Mesothelial cell of epicardium (in vitro differentiated cells): ENCODE measurements at regions not wholly inside any gene's neighbourhood (a gene's known extent, or its start where the extent isn't known, plus 50 kb on each side); places are given as distances from the start of the nearest gene placed in this dataset.

Experiments
- DNase-seq, 2 experiments: peaks; one replicate each; pipeline ENCODE4 v3.0.0; 2021; ENCODE audit warnings: low spot score in 2 of 2; ENCODE audit not compliant: unreplicated experiment in 2 of 2
- H3K27ac Mint-ChIP-seq: 2 replicates; pipeline ENCODE4 v1.8.0; 2021; ENCODE audit warnings: mixed read lengths
- H3K27me3 Mint-ChIP-seq: 2 replicates; pipeline ENCODE4 v1.8.0; 2021; ENCODE audit warnings: low read depth, mixed read lengths
- H3K36me3 Mint-ChIP-seq: 2 replicates; pipeline ENCODE4 v1.8.0; 2021; ENCODE audit warnings: mixed read lengths
- H3K4me1 Mint-ChIP-seq: 2 replicates; pipeline ENCODE4 v1.8.0; 2021; ENCODE audit warnings: mixed read lengths
- H3K4me3 Mint-ChIP-seq: 2 replicates; pipeline ENCODE4 v1.8.0; 2021; ENCODE audit warnings: mild to moderate bottlenecking, moderate library complexity, mixed read lengths
- H3K9me3 Mint-ChIP-seq: 2 replicates; pipeline ENCODE4 v1.8.0; 2021; ENCODE audit warnings: mixed read lengths
- CTCF ChIP-seq: fragments of 200-600 bp; sonication (generic); IDR thresholded peaks from one replicate; pipeline ENCODE4 v1.5.0; 2021; ENCODE audit warnings: antibody characterized with exemption; ENCODE audit not compliant: unreplicated experiment

- Mint-ChIP-seq H3K4me1 (no peaks in the 10 kb centered on the region), H3K27me3 (no peaks in the 10 kb centered on the region), H3K36me3 (peaks cover 5% of the 10 kb centered on the region), H3K9me3 (peaks cover 28% of the 10 kb centered on the region), H3K27ac (no peak overlapping the region), H3K4me3 (no peak overlapping the region)
- no peak for DNase-seq
- no peak for TF ChIP-seq CTCF
Measured at GRCh38 chr7:131255242-131255641, 72.4 kb upstream of the MKLN1 start.

GRCh38 chr7:131261476-131261994, 66.1 kb upstream of the MKLN1 start:
- DNase-seq, result no peak
- no peak overlapping the region for H3K4me3 Mint-ChIP-seq
- no peak for TF ChIP-seq CTCF
- no peaks in the 10 kb centered on the region for H3K4me1 Mint-ChIP-seq
- no peak overlapping the region for H3K27ac Mint-ChIP-seq
- H3K9me3 Mint-ChIP-seq, result peaks cover 10% of the 10 kb centered on the region
- H3K27me3 Mint-ChIP-seq, result peaks cover 5% of the 10 kb centered on the region
- no peaks in the 10 kb centered on the region for H3K36me3 Mint-ChIP-seq

- no peak overlapping the region for H3K4me3 Mint-ChIP-seq
- DNase-seq, result no peak
Measured at GRCh38 chr7:131265227-131265626, 62.4 kb upstream of the MKLN1 start.

GRCh38 chr7:131267631-131268030, 60.0 kb upstream of the MKLN1 start:
- no peak overlapping the region for H3K27ac Mint-ChIP-seq
- no peaks in the 10 kb centered on the region for H3K36me3 Mint-ChIP-seq
- peaks cover 4% of the 10 kb centered on the region for H3K9me3 Mint-ChIP-seq
- no peak for DNase-seq
- H3K27me3 Mint-ChIP-seq, result peaks cover 6% of the 10 kb centered on the region
- H3K4me3 Mint-ChIP-seq, result no peak overlapping the region
- H3K4me1 Mint-ChIP-seq, result no peaks in the 10 kb centered on the region
- TF ChIP-seq CTCF, result no peak

More at GRCh38 chr7:131265227-131265626, 62.4 kb upstream of the MKLN1 start:
- peaks cover 6% of the 10 kb centered on the region for H3K27me3 Mint-ChIP-seq
- H3K4me1 Mint-ChIP-seq, result no peaks in the 10 kb centered on the region
- no peak for TF ChIP-seq CTCF
- H3K36me3 Mint-ChIP-seq, result no peaks in the 10 kb centered on the region
- no peak overlapping the region for H3K27ac Mint-ChIP-seq
- peaks cover 7% of the 10 kb centered on the region for H3K9me3 Mint-ChIP-seq

GRCh38 chr7:131268906-131269305, 58.8 kb upstream of the MKLN1 start:
- Mint-ChIP-seq H3K27me3 (peaks cover 6% of the 10 kb centered on the region), H3K36me3 (no peaks in the 10 kb centered on the region), H3K4me3 (no peak overlapping the region), H3K9me3 (peaks cover 4% of the 10 kb centered on the region), H3K4me1 (no peaks in the 10 kb centered on the region), H3K27ac (no peak overlapping the region)
- no peak for TF ChIP-seq CTCF
- DNase-seq, result no peak

- Mint-ChIP-seq H3K4me1 (no peaks in the 10 kb centered on the region), H3K4me3 (no peak overlapping the region), H3K9me3 (peaks cover 4% of the 10 kb centered on the region), H3K36me3 (no peaks in the 10 kb centered on the region), H3K27ac (no peak overlapping the region), H3K27me3 (peaks cover 2% of the 10 kb centered on the region)
- no peak for TF ChIP-seq CTCF
- DNase-seq, result no peak
Measured at GRCh38 chr7:131272086-131272485, 55.6 kb upstream of the MKLN1 start.
